PC-9 (cell line): ENCODE measurements at regions not wholly inside any gene's neighbourhood (a gene's known extent, or its start where the extent isn't known, plus 50 kb on each side); places are given as distances from the start of the nearest gene placed in this dataset.

Experiments
- BruUV-seq: library from RNA; stranded (reverse); fragments of 400-500 nt; replicated peaks from 2 replicates; lab custom pipeline; 2021; lab: Mats Ljungman, UMichigan
- CTCF ChIA-PET: fragments of 300-600 bp; sonication (Branson Sonifier 250); formaldehyde crosslinking; loops from one replicate; lab custom pipeline; 2022; ENCODE audit warnings: antibody characterized with exemption; lab: Charles Lee
- POLR2A ChIA-PET: fragments of 300-600 bp; sonication (Branson Sonifier 250); formaldehyde crosslinking; loops from one replicate; lab custom pipeline; 2022; ENCODE audit warnings: antibody characterized with exemption; ENCODE audit not compliant: unreplicated experiment; lab: Charles Lee
- DNase-seq, 2 experiments: peaks; one replicate each; pipeline versions ENCODE4 v3.0.0 to v3.0.0-alpha.2; 2015 to 2022; ENCODE audit warnings: mixed read lengths in 1 of 2
- H2AFZ ChIP-seq: fragments of 200-600 bp; sonication (generic); 2 replicates; pipeline ENCODE4 v1.8.1; 2017; ENCODE audit warnings: antibody characterized with exemption
- H3F3A ChIP-seq: fragments of 200-600 bp; sonication (generic); 2 replicates; pipeline ENCODE4 v1.8.1; 2017; ENCODE audit warnings: antibody characterized with exemption, mild to moderate bottlenecking, low read depth; ENCODE audit not compliant: insufficient read depth
- H3K27ac ChIP-seq: fragments of 200-600 bp; sonication (generic); 2 replicates; pipeline ENCODE4 v1.6.1; 2016; ENCODE audit warnings: mixed run types
- H3K27me3 ChIP-seq: fragments of 200-600 bp; sonication (generic); 2 replicates; pipeline ENCODE4 v1.6.1; 2016; ENCODE audit warnings: low read depth, mixed run types; ENCODE audit not compliant: insufficient read depth
- H3K36me3 ChIP-seq: fragments of 200-600 bp; sonication (generic); 2 replicates; pipeline ENCODE4 v1.6.1; 2016; ENCODE audit warnings: low read depth, mixed run types
- H3K4me1 ChIP-seq: fragments of 200-600 bp; sonication (generic); replicated peaks from 2 replicates; pipeline ENCODE4 v1.6.1; 2016; ENCODE audit warnings: mixed run types; ENCODE audit not compliant: insufficient read depth
- H3K4me2 ChIP-seq: fragments of 200-600 bp; sonication (generic); 2 replicates; pipeline ENCODE4 v1.6.1; 2017; ENCODE audit warnings: mixed run types
- H3K4me3 ChIP-seq: fragments of 200-600 bp; sonication (generic); 2 replicates; pipeline ENCODE4 v1.6.1; 2016; ENCODE audit warnings: mixed run types
- H3K79me2 ChIP-seq: fragments of 200-600 bp; sonication (generic); 2 replicates; pipeline ENCODE4 v1.6.1; 2017; ENCODE audit warnings: low read depth, mixed run types
- H3K9me2 ChIP-seq: fragments of 200-600 bp; sonication (generic); 2 replicates; pipeline ENCODE4 v1.8.1; 2017; ENCODE audit warnings: mild to moderate bottlenecking; ENCODE audit not compliant: insufficient read depth
- H3K9me3 ChIP-seq: fragments of 200-600 bp; sonication (generic); 2 replicates; pipeline ENCODE4 v1.8.1; 2016; ENCODE audit warnings: low read depth; ENCODE audit not compliant: insufficient read depth
- H4K20me1 ChIP-seq: fragments of 200-600 bp; sonication (generic); 2 replicates; pipeline ENCODE4 v1.8.1; 2017; ENCODE audit not compliant: insufficient read depth
- CTCF ChIP-seq: fragments of 200-600 bp; sonication (generic); conservative IDR thresholded peaks from 2 replicates; pipeline ENCODE4 v1.6.1; 2017; ENCODE audit warnings: mixed run types, antibody characterized with exemption, mild to moderate bottlenecking, moderate library complexity
- EZH2 ChIP-seq: fragments of 200-600 bp; sonication (generic); IDR thresholded peaks from 2 replicates; pipeline ENCODE4 v1.8.0; 2017; ENCODE audit warnings: antibody characterized with exemption, low read depth
- intact Hi-C: fragments of 100-400 bp; cut with micrococcal nuclease; formaldehyde crosslinking; loops from one replicate; pipeline ENCODE4 v1.10.0; 2022; ENCODE audit not compliant: unreplicated experiment

GRCh38 chr3:41106691-41107090 lies 92.6 kb upstream of the CTNNB1 start:
- BruUV-seq = no TSS peak
- Histone ChIP-seq H3K9me2 (no peaks in the 10 kb centered on the region), H3K9me3 (no peaks in the 10 kb centered on the region), H3K4me2 (no peak overlapping the region), H3K27me3 (no peaks in the 10 kb centered on the region), H3K36me3 (no peaks in the 10 kb centered on the region), H3K79me2 (no peaks in the 10 kb centered on the region), H2AFZ (no peak overlapping the region), H3K4me3 (no peak overlapping the region), H4K20me1 (no peaks in the 10 kb centered on the region), H3F3A (no peaks in the 10 kb centered on the region), H3K27ac (no peak overlapping the region), H3K4me1 (0 out of 2 replicates have a peak, but pooled peaks cover 12% of the 10 kb centered on the region)
- TF ChIP-seq CTCF = no peak
- no peak for TF ChIP-seq EZH2
- ChIA-PET POLR2A (interaction anchor here (0.6 kb wide), 1 partner anchor 1534 kb away, joined by 4 read pairs; no protein-coding TSS in a partner anchor), CTCF (no interaction called here)
- DNase-seq = no peak
- intact Hi-C loops = no loop called here

GRCh38 chr3:41111011-41111410 lies 88.3 kb upstream of the CTNNB1 start:
- no peak overlapping the region for H3K27ac ChIP-seq
- no TSS peak for BruUV-seq
- TF ChIP-seq CTCF (no peak), EZH2 (no peak)
- H4K20me1 ChIP-seq = no peaks in the 10 kb centered on the region
- no peak overlapping the region for H3K4me2 ChIP-seq
- no peaks in the 10 kb centered on the region for H3K27me3 ChIP-seq
- intact Hi-C loops = no loop called here
- H3K4me3 ChIP-seq = no peak overlapping the region
- no peaks in the 10 kb centered on the region for H3K9me3 ChIP-seq
- 0 out of 2 replicates have a peak, but pooled peaks cover 4% of the 10 kb centered on the region for H3K4me1 ChIP-seq
- ChIA-PET POLR2A (no interaction called here), CTCF (no interaction called here)
- DNase-seq = no peak
- no peaks in the 10 kb centered on the region for H3K79me2 ChIP-seq
- H3K36me3 ChIP-seq = no peaks in the 10 kb centered on the region
- no peak overlapping the region for H2AFZ ChIP-seq
- no peaks in the 10 kb centered on the region for H3K9me2 ChIP-seq
- H3F3A ChIP-seq = no peaks in the 10 kb centered on the region

GRCh38 chr3:41112466-41112865 lies 86.8 kb upstream of the CTNNB1 start:
- no peak overlapping the region for H3K4me2 ChIP-seq
- peaks cover 10% of the 10 kb centered on the region for H3K4me1 ChIP-seq
- no peaks in the 10 kb centered on the region for H3K9me2 ChIP-seq
- H3K36me3 ChIP-seq = no peaks in the 10 kb centered on the region
- H3K27ac ChIP-seq = no peak overlapping the region
- intact Hi-C loops = no loop called here
- no peak for TF ChIP-seq EZH2
- no peak for TF ChIP-seq CTCF
- no peak overlapping the region for H2AFZ ChIP-seq
- H4K20me1 ChIP-seq = no peaks in the 10 kb centered on the region
- H3K9me3 ChIP-seq = no peaks in the 10 kb centered on the region
- no peak for DNase-seq
- no peaks in the 10 kb centered on the region for H3K27me3 ChIP-seq
- no peaks in the 10 kb centered on the region for H3K79me2 ChIP-seq
- ChIA-PET CTCF (no interaction called here), POLR2A (no interaction called here)
- H3F3A ChIP-seq = no peaks in the 10 kb centered on the region
- BruUV-seq = no TSS peak
- no peak overlapping the region for H3K4me3 ChIP-seq
